ENCODE measurements at regions not wholly inside any gene's neighbourhood (a gene's known extent, or its start where the extent isn't known, plus 50 kb on each side); places are given as distances from the start of the nearest gene placed in this dataset.

DNA sequence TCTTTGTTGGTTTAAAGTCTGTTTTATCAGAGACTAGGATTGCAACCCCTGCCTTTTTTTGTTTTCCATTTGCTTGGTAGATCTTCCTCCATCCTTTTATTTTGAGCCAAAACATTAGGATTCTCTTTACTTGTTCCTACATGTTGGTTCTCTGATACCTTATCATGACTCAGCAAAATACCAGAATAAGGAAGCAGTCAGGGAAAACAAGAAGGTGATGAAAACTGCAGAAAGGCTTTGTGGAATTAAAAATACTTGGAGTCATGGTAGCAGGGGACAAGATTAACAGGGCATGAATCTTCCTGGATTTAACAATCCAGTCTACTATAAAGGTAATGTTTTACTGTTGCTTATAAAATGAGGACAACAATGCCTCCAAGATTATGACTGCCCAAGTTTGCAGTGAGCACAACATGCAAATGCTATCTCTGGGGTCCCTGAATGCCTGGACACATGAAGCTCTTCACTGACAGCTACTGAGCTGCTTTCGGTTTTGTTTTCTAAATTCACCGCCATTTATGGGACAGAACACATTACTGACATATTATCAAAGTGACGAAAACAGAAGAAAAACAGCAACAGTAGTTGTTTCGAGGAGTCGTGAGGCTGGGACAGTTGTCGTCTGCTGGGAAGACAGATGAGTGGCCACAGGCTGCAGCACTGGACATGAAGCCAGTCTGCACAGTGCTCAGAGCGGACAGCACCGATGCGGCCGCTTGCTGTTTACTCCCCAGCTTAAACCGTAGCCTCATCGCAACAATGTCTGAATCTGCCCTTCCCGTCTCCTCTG lies 174.5 kb upstream of the DKK2 start:
- TF ChIP-seq POLR2AphosphoS5 (IDR thresholded peaks at IDR 0.05; ENCODE audit: low read depth, low read length) (no peak), TAF1 (IDR thresholded peaks at IDR 0.05; ENCODE audit: borderline replicate concordance, insufficient read depth, low read length) (no peak), SIN3A (IDR thresholded peaks at IDR 0.05; ENCODE audit: borderline replicate concordance, insufficient read depth, low read length) (no peak)
- TF ChIP-seq, protein P1, sequence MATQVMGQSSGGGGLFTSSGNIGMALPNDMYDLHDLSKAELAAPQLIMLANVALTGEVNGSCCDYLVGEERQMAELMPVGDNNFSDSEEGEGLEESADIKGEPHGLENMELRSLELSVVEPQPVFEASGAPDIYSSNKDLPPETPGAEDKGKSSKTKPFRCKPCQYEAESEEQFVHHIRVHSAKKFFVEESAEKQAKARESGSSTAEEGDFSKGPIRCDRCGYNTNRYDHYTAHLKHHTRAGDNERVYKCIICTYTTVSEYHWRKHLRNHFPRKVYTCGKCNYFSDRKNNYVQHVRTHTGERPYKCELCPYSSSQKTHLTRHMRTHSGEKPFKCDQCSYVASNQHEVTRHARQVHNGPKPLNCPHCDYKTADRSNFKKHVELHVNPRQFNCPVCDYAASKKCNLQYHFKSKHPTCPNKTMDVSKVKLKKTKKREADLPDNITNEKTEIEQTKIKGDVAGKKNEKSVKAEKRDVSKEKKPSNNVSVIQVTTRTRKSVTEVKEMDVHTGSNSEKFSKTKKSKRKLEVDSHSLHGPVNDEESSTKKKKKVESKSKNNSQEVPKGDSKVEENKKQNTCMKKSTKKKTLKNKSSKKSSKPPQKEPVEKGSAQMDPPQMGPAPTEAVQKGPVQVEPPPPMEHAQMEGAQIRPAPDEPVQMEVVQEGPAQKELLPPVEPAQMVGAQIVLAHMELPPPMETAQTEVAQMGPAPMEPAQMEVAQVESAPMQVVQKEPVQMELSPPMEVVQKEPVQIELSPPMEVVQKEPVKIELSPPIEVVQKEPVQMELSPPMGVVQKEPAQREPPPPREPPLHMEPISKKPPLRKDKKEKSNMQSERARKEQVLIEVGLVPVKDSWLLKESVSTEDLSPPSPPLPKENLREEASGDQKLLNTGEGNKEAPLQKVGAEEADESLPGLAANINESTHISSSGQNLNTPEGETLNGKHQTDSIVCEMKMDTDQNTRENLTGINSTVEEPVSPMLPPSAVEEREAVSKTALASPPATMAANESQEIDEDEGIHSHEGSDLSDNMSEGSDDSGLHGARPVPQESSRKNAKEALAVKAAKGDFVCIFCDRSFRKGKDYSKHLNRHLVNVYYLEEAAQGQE (IDR thresholded peaks at IDR 0.05; ENCODE audit: insufficient read depth in 1 of 2, low read depth in 2 of 2, low read length in 2 of 2), result peak; percentile 44 to 70; a peak in 2 of 4 replicates

All from PFSK-1 (cell line).